ENCODE measurements at regions not wholly inside any gene's neighbourhood (a gene's known extent, or its start where the extent isn't known, plus 50 kb on each side); places are given as distances from the start of the nearest gene placed in this dataset.

DNA sequence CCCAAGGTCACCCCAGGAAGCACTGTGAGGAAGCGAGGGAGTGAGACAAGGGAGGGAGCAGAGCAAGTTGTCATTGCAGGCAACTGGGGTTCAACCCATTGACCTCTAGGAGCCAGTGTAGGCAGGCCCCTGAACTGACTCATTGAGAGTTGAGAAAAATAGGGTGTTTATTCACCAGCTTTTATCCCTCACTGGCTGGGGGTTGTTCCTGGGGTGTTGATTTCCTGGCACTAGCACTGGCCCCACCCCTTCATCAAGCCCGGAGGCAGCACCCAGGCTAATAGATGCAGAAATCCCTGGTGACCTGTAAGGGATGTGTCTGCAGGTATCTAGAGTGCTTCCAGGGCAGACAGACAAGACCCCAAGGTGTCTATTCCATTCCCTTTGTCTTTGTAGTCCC is 183.9 kb downstream of the ARRDC4 start:
- DNase-seq = no peak

GRCh38 chr15:98146031-98146820 is 185.7 kb downstream of the ARRDC4 start:
- peak; percentile 15 for DNase-seq

GRCh38 chr15:98147415-98147814 is 186.9 kb downstream of the ARRDC4 start:
- peak; percentile 87 for DNase-seq

GRCh38 chr15:98150084-98150483 is 189.6 kb downstream of the ARRDC4 start:
- DNase-seq = peak; percentile 54

DNA sequence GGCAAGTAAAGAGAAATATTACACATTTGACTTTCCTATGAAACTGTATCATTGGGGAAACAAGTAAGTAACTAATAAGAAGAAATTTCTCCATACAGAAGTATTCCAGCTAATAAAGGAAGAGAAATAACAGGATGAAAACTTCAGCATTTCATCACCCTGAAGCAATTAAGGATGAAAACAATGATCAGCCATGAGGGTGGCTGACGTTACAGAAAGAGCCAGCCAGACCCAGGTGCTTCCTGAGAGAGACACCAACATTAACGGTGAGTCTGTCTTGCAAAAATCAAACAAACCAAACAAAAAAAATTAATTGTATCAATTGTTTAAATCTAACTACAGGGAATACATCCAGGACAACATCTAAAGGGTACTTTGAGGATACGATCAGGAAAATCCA is 190.0 kb downstream of the ARRDC4 start:
- peak; percentile 72 for DNase-seq

DNA sequence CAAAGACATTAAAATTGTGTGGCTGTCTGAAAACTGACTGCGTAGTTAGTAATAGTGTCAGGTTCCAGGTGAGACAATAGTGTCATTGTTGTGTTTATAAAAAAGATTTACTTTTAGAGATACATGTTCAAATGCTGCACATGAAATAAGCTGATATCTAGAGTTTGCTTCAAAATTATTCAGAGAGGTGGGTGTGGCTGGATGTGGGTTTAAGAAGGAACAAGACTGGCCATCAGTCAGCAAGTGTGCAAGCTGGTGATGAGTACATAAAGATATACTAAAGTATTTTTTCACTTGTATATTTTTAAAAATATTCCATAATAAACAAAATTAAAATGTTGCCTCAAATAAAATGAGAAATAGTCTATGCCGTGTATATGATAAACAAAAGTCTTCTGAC is 190.6 kb downstream of the ARRDC4 start:
- peak; percentile 30 for DNase-seq

- no peak for DNase-seq
Measured at GRCh38 chr15:98152156-98152555, 191.7 kb downstream of the ARRDC4 start.

DNA sequence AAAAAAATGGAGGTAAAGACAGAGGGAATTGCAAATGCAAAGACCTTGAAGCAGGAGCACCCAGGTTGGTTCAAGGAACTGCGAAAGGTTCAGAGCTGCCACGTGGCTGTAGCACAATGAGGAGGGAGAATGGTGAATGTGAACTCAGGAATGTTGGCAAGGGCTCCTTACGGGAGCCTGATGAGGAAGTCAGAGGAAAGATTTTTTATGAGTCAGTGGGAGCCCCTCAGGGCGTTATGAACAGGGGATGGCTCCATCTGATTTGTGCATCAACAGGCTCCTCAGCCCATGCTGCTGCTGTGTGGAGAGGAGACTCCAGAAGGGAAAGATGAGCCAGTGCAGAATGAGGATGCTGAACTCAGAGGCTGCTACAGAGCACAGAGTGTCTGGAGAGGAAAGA is 194.4 kb downstream of the ARRDC4 start:
- DNase-seq = no peak

GRCh38 chr15:98155356-98155755 is 194.9 kb downstream of the ARRDC4 start:
- no peak for DNase-seq

- DNase-seq = peak; percentile 31
Measured at GRCh38 chr15:98160236-98160635, 199.7 kb downstream of the ARRDC4 start.

- no peak for DNase-seq
Measured at GRCh38 chr15:98163319-98164045, 203.0 kb downstream of the ARRDC4 start.

GRCh38 chr15:98164571-98164970 is 204.1 kb downstream of the ARRDC4 start:
- DNase-seq = no peak

DNA sequence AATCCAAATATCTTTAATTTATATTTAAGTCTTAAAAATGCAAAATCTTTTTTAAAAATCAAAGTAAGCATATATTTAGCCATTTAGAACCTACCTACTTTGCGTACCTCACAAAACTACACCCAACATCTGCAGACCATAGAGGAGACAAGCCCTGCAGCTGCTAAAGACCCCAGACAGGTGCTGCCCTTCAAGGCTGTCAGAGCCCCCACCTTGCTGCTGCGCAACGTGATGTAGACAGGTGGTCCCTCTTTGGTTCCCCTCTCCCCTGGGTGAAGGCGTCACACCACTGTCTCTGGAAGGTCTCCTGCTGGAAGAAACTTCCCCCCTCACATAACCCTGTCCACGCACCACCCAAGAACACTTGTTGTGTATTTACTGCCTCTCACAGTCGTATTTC is 204.5 kb downstream of the ARRDC4 start:
- no peak for DNase-seq

GRCh38 chr15:98167722-98168268 is 207.3 kb downstream of the ARRDC4 start:
- no peak for DNase-seq

- no peak for DNase-seq
Measured at GRCh38 chr15:98169551-98169950, 209.0 kb downstream of the ARRDC4 start.

- DNase-seq = peak; percentile 68
Measured at GRCh38 chr15:98174286-98174685, 213.8 kb downstream of the ARRDC4 start.

GRCh38 chr15:98174841-98175240 is 214.3 kb downstream of the ARRDC4 start:
- no peak for DNase-seq

DNA sequence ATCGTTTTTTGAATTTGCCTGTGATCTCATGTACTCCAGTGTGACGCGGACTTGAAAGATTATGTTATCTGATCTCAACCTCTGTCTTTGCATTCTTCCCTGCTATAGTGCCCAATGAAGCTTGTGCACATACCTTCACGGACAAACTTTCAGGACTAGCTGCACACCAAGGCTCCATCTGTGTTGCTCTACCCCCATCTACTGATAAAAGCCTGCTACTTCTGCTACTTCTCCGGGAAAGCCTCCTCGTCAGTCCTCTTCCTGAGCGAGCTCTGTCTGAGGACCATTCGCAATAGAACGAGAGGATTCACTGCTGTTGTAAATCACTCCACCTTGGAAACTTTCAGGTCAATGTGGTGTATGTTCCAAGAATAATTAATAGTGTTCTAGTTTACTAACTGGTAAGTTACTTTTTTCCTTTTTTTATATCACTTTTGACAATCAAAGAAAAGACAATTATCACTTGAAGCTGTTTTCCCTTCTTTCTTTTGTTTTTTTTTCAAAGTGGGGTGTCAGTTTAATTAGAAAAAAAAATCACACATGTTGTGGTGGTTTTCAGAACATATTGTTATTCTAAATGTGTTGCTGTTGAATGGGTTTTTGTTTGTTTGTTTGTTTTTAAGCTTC is 217.6 kb downstream of the ARRDC4 start:
- peak; percentile 75 for DNase-seq

DNA sequence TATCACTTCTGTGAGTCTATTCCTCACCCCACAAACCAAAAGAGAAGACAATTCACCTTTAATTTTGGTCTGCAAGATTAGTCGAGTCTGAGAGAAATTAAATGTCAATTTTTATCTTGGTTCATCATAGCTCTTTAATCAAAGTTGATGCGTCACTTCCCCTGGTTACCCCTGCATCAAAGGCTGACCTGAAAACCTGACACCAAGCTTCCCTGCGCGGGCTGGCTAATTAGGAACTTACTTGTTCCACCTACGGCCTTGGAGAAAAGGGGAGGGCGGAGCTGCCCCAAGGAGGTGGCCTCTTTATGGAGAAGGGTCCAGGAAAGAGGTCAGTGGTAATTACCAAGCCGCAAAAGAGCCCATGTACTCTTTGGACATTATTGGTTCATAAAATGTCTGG is 218.4 kb downstream of the ARRDC4 start:
- no peak for DNase-seq

GRCh38 chr15:98187549-98187948 is 227.0 kb downstream of the ARRDC4 start:
- DNase-seq = no peak

DNA sequence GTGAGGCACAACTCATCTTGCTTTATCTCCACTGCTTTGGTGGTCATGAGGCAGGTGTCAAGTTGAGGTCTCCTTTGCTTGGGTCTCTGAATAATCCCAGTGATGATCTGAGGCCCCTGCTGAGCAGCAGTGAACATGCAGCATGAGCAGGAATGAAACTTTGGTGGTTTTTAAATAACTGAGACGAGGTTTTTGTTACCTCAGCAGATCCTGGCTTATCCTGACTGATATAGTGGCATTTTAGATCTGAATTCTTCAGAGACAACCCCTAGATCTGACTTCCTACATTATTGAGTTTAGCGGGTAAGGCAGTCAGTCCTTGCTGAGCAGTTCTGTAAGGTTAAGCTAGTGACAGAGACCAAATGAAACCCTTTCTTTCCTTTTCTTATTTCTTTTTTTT is 230.4 kb downstream of the ARRDC4 start:
- no peak for DNase-seq

DNA sequence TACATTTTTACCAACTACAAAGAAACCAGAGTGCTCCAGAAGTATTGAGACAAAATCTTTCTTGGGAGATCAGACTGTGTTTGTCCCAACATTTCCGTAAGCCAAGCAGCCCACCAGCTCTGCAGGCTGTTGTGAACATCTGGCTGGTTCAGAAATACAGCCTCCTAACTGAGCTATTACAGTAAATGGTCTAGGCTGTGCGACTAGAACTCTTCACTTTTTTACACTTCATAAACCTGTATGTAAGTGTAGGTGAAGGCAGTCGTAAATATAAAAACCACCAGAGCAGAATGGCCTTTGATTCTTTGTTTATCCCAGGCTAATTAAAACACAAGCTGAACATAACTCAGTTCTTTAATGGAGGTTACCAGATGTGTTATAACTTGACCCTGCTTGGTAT is 235.3 kb downstream of the ARRDC4 start:
- no peak for DNase-seq

DNA sequence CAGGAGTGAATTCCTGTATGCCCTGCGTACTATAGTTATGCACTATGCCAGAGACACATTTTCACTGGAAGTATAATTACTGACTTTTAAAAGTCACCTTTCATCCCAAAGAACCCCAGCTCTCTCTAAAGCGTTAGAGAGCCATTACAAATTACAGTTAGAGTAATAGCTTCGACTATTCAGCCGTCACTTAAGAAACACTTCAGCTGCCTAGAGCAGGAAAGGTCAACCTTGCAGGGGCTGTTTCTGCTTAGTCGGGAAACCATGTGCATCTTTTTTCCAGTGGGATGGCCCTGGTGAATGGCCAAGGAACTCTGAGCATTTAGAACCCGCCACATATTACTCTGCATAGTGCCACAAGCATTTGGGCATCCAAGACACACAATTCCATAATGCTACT is 235.9 kb downstream of the ARRDC4 start:
- DNase-seq = no peak

- no peak for DNase-seq
Measured at GRCh38 chr15:98202256-98202655, 241.8 kb downstream of the ARRDC4 start.

Data from RPMI8226 (cell line).